Caco-2 (cell line): ENCODE measurements at regions not wholly inside any gene's neighbourhood (a gene's known extent, or its start where the extent isn't known, plus 50 kb on each side); places are given as distances from the start of the nearest gene placed in this dataset.
"Not testable (repeated sequence)": the region's sequence is repeated elsewhere in the genome, so short reads cannot be mapped to it uniquely, and the experiment has no call there.

ENCODE experiments used
- BruUV-seq: library from RNA; stranded (reverse); fragments of 400-500 nt; replicated peaks from 2 replicates; lab custom pipeline; 2021; lab: Mats Ljungman, UMichigan
- CTCF ChIA-PET: fragments of 300-600 bp; sonication (Branson Sonifier 250); formaldehyde crosslinking; loops from one replicate; lab custom pipeline; 2022; ENCODE audit warnings: antibody characterized with exemption; lab: Charles Lee
- POLR2A ChIA-PET: fragments of 300-600 bp; sonication (Branson Sonifier 250); formaldehyde crosslinking; loops from one replicate; lab custom pipeline; 2022; ENCODE audit warnings: antibody characterized with exemption; lab: Charles Lee
- DNase-seq, 2 experiments: peaks; one replicate each; pipeline versions ENCODE4 v3.0.0 to v3.0.0-alpha.2; 2020 to 2022
- H3K27me3 ChIP-seq: replicated peaks from 2 replicates; pipeline ENCODE4 v1.6.0; 2011; ENCODE audit warnings: low read length; ENCODE audit not compliant: control insufficient read depth, insufficient read depth
- H3K36me3 ChIP-seq: 2 replicates; pipeline ENCODE4 v1.5.1; 2011; ENCODE audit warnings: low read length; ENCODE audit not compliant: control insufficient read depth, insufficient read depth
- H3K4me1 ChIP-seq: fragments of 250-450 bp; sonication (Bioruptor Pico); 2 replicates; pipeline ENCODE4 v1.5.1; 2020; ENCODE audit warnings: mild to moderate bottlenecking
- H3K4me3 ChIP-seq: 2 replicates; pipeline ENCODE4 v1.5.1; 2011; ENCODE audit warnings: low read depth, mild to moderate bottlenecking, control low read depth, low read length
- H3K9me3 ChIP-seq: fragments of 250-450 bp; sonication (Bioruptor Pico); 2 replicates; pipeline ENCODE4 v1.5.1; 2020; ENCODE audit warnings: mild to moderate bottlenecking, moderate library complexity
- H3K27ac Mint-ChIP-seq: one replicate; pipeline ENCODE4 v1.8.0; 2022; ENCODE audit warnings: mixed read lengths; ENCODE audit not compliant: unreplicated experiment
- H3K27me3 Mint-ChIP-seq: one replicate; pipeline ENCODE4 v1.8.0; 2022; ENCODE audit warnings: mixed read lengths; ENCODE audit not compliant: insufficient read depth, unreplicated experiment
- H3K36me3 Mint-ChIP-seq: one replicate; pipeline ENCODE4 v1.8.0; 2022; ENCODE audit warnings: mild to moderate bottlenecking, mixed read lengths; ENCODE audit not compliant: insufficient read depth, unreplicated experiment
- H3K4me1 Mint-ChIP-seq: one replicate; pipeline ENCODE4 v1.8.0; 2022; ENCODE audit warnings: low read depth, mixed read lengths; ENCODE audit not compliant: unreplicated experiment
- H3K4me3 Mint-ChIP-seq: one replicate; pipeline ENCODE4 v1.8.0; 2022; ENCODE audit warnings: mild to moderate bottlenecking, moderate library complexity, mixed read lengths; ENCODE audit not compliant: unreplicated experiment
- H3K9me3 Mint-ChIP-seq: one replicate; pipeline ENCODE4 v1.8.0; 2022; ENCODE audit warnings: mixed read lengths; ENCODE audit not compliant: unreplicated experiment
- intact Hi-C: fragments of 100-400 bp; cut with micrococcal nuclease; formaldehyde crosslinking; loops from one replicate; pipeline ENCODE4 v1.10.0; 2022; ENCODE audit not compliant: unreplicated experiment
- TF ChIP-seq, protein P1 (sequence below), 2 experiments: fragments of 200-600 bp in 1 of 2; IDR thresholded peaks; 1 replicate in 1 of 2; 2 replicates in 1 of 2; pipeline versions ENCODE4 v1.5.1 to v1.8.0; 2011 to 2022; ENCODE audit warnings: antibody characterized with exemption in 1 of 2, control low read depth in 1 of 2, inconsistent platforms in 1 of 2, low read depth in 1 of 2, low read length in 1 of 2, mild to moderate bottlenecking in 1 of 2, moderate library complexity in 1 of 2; ENCODE audit not compliant: insufficient read depth in 1 of 2, severe bottlenecking in 1 of 2, unreplicated experiment in 1 of 2

DNA sequence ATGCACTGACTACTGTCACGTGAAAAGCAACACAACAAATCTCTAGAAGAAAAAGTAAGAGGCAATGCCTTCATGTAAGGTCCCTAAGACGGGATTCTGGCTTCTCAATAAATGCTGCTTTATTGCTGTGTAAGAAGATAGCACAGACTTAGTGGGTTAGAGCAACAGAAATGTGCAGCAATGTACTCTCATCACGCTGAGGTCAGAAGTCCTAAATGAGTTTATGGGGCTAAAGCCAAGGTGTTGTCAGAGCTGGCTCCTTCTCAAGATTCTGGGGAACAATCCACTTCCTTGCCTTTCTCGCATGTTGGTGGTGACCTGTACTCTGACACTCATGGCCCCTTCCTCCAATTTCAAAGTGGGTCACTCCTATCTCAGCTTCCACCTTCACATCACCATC lies 93.4 kb downstream of the SHANK2 start:
- H3K27ac Mint-ChIP-seq: no peak overlapping the region
- ChIA-PET CTCF (no interaction called here), POLR2A (no interaction called here)
- no TSS peak for BruUV-seq
- H3K4me3 Mint-ChIP-seq: no peak overlapping the region
- Histone ChIP-seq H3K27me3 (no peaks in the 10 kb centered on the region), H3K36me3 (peaks cover 5% of the 10 kb centered on the region; the same call in 1 of the 2 replicates), H3K4me1 (peaks cover 18% of the 10 kb centered on the region), H3K4me3 (no peak overlapping the region), H3K9me3 (no peaks in the 10 kb centered on the region)
- intact Hi-C loops: no loop called here
- peaks cover 18% of the 10 kb centered on the region for H3K9me3 Mint-ChIP-seq
- no peaks in the 10 kb centered on the region for H3K27me3 Mint-ChIP-seq
- TF ChIP-seq, protein P1, sequence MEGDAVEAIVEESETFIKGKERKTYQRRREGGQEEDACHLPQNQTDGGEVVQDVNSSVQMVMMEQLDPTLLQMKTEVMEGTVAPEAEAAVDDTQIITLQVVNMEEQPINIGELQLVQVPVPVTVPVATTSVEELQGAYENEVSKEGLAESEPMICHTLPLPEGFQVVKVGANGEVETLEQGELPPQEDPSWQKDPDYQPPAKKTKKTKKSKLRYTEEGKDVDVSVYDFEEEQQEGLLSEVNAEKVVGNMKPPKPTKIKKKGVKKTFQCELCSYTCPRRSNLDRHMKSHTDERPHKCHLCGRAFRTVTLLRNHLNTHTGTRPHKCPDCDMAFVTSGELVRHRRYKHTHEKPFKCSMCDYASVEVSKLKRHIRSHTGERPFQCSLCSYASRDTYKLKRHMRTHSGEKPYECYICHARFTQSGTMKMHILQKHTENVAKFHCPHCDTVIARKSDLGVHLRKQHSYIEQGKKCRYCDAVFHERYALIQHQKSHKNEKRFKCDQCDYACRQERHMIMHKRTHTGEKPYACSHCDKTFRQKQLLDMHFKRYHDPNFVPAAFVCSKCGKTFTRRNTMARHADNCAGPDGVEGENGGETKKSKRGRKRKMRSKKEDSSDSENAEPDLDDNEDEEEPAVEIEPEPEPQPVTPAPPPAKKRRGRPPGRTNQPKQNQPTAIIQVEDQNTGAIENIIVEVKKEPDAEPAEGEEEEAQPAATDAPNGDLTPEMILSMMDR (IDR thresholded peaks at IDR 0.05; ENCODE audit: insufficient read depth in 1 of 2, low read depth in 1 of 2, low read length in 1 of 2, severe bottlenecking in 1 of 2, unreplicated experiment in 1 of 2): no peak
- peaks cover 67% of the 10 kb centered on the region for H3K36me3 Mint-ChIP-seq
- peaks cover 36% of the 10 kb centered on the region for H3K4me1 Mint-ChIP-seq
- DNase-seq: no peak

DNA sequence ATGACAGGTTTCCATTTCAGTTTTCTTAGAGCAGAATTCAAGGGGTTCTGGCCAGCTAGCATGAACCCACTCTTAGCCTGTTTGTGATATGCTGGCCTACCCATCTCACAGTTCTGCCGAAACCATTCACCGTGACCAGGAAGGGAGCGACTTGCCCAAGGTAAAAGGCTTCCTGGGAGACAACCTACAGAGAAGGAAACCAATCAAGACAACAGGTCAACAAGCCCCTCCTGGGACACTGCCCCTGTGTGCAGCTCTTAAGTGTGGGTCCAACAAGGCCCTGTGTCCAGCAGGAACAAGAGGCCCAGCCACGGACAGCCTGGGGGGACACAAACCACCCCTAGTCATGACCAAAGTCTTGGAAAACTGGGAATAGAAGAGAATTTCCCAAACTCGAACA lies 94.7 kb downstream of the SHANK2 start:
- H3K36me3 ChIP-seq, H3K9me3 ChIP-seq, H3K27me3 ChIP-seq, intact Hi-C loops, BruUV-seq, POLR2A ChIA-PET, H3K4me3 Mint-ChIP-seq, CTCF ChIA-PET, H3K27ac Mint-ChIP-seq, DNase-seq, H3K27me3 Mint-ChIP-seq, H3K4me3 ChIP-seq: not testable (repeated sequence)
- peaks cover 13% of the 10 kb centered on the region for H3K4me1 ChIP-seq
- Mint-ChIP-seq H3K36me3 (peaks cover 65% of the 10 kb centered on the region), H3K9me3 (peaks cover 18% of the 10 kb centered on the region), H3K4me1 (peaks cover 34% of the 10 kb centered on the region)

DNA sequence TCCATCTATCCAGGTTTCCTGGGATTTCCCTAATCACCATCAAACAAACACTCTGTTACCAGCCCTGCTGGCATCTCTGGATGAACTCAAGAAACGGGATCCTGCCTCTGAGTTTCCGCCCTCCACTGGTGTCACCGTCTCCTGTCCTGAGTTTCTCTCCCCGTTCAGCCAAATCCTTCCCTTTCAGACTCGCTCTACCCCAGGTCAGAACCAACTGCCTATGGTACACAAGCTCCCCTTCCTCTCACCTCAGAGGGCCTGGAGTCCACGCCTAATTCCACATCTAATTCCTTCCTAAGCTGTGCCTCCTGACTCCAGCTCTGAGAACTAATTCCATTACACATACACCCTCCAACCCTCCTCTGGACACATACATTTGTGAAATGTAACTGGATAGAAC lies 96.1 kb downstream of the SHANK2 start:
- intact Hi-C loops: no loop called here
- peak overlapping the region; percentile 29 for H3K27ac Mint-ChIP-seq
- H3K36me3 ChIP-seq: peaks cover 9% of the 10 kb centered on the region
- H3K9me3 Mint-ChIP-seq: peaks cover 18% of the 10 kb centered on the region
- peaks cover 66% of the 10 kb centered on the region for H3K36me3 Mint-ChIP-seq
- H3K4me3 ChIP-seq: no peak overlapping the region
- H3K9me3 ChIP-seq: no peaks in the 10 kb centered on the region
- H3K4me1 ChIP-seq: peaks cover 11% of the 10 kb centered on the region
- CTCF ChIA-PET: no interaction called here
- no peaks in the 10 kb centered on the region for H3K27me3 Mint-ChIP-seq
- no peak for DNase-seq
- H3K4me3 Mint-ChIP-seq: no peak overlapping the region
- BruUV-seq: no TSS peak
- POLR2A ChIA-PET: no interaction called here
- H3K4me1 Mint-ChIP-seq: peaks cover 33% of the 10 kb centered on the region
- H3K27me3 ChIP-seq: no peaks in the 10 kb centered on the region
- TF ChIP-seq, protein P1 (IDR thresholded peaks at IDR 0.05; ENCODE audit: insufficient read depth in 1 of 2, low read depth in 1 of 2, low read length in 1 of 2, severe bottlenecking in 1 of 2, unreplicated experiment in 1 of 2): no peak

DNA sequence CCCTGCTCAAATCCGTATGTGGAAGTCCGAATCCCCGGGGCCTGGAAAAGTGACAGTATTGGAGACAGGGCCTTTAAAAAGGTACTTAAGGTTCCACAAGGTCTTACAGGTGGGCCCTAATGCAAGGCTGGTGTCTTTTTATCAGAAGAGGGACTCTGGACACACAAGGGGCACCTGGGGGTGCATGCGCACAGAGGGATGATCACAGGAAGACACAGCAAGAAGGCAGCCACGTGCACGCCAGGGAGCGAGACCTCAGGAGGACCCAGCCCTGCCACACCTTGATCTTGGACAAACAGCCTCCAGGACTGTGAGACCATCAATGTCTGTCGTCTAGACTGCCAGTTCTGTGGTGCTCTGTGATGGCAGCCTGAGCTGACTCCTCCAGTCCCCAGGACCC lies 96.5 kb downstream of the SHANK2 start:
- Mint-ChIP-seq H3K27ac (peak overlapping the region; percentile 29), H3K9me3 (peaks cover 18% of the 10 kb centered on the region), H3K4me3 (no peak overlapping the region), H3K36me3 (peaks cover 66% of the 10 kb centered on the region), H3K27me3 (no peaks in the 10 kb centered on the region), H3K4me1 (peaks cover 30% of the 10 kb centered on the region)
- no peaks in the 10 kb centered on the region for H3K27me3 ChIP-seq
- ChIA-PET POLR2A (no interaction called here), CTCF (no interaction called here)
- H3K9me3 ChIP-seq: no peaks in the 10 kb centered on the region
- TF ChIP-seq, protein P1 (IDR thresholded peaks at IDR 0.05; ENCODE audit: insufficient read depth in 1 of 2, low read depth in 1 of 2, low read length in 1 of 2, severe bottlenecking in 1 of 2, unreplicated experiment in 1 of 2): no peak
- DNase-seq: no peak
- no TSS peak for BruUV-seq
- peaks cover 9% of the 10 kb centered on the region for H3K36me3 ChIP-seq
- intact Hi-C loops: no loop called here
- H3K4me1 ChIP-seq: peaks cover 7% of the 10 kb centered on the region; the same call in 1 of the 2 replicates
- no peak overlapping the region for H3K4me3 ChIP-seq
